ENCODE measurements at regions not wholly inside any gene's neighbourhood (a gene's known extent, or its start where the extent isn't known, plus 50 kb on each side); places are given as distances from the start of the nearest gene placed in this dataset.
"Not testable (repeated sequence)": the region's sequence is repeated elsewhere in the genome, so short reads cannot be mapped to it uniquely, and the experiment has no call there.

- DNase-seq (ENCODE audit: low spot score); ATAC-seq: not testable (repeated sequence)
Measured at GRCh38 chr16:88237761-88238415, 144.9 kb upstream of the ZNF469 start.

- DNase-seq (ENCODE audit: low spot score) (peak; percentile 73), ATAC-seq (peak; percentile 64)
Measured at GRCh38 chr16:88238732-88239274, 144.0 kb upstream of the ZNF469 start.

- peak; percentile 13 for ATAC-seq
- DNase-seq (ENCODE audit: low spot score): not testable (repeated sequence)
Measured at GRCh38 chr16:88240118-88240517, 142.6 kb upstream of the ZNF469 start.

GRCh38 chr16:88240776-88241175, 142.0 kb upstream of the ZNF469 start:
- ATAC-seq; DNase-seq (ENCODE audit: low spot score): not testable (repeated sequence)

GRCh38 chr16:88241404-88242311, 141.1 kb upstream of the ZNF469 start:
- not testable (repeated sequence) for ATAC-seq; DNase-seq (ENCODE audit: low spot score)

GRCh38 chr16:88242312-88243295, 140.2 kb upstream of the ZNF469 start:
- ATAC-seq; DNase-seq (ENCODE audit: low spot score): not testable (repeated sequence)

- DNase-seq (ENCODE audit: low spot score): not testable (repeated sequence)
Measured at GRCh38 chr16:88243921-88244320, 138.8 kb upstream of the ZNF469 start.

GRCh38 chr16:88245241-88246081, 137.3 kb upstream of the ZNF469 start:
- ATAC-seq: peak; percentile 46
- DNase-seq (ENCODE audit: low spot score): not testable (repeated sequence)

More at GRCh38 chr16:88243921-88244320, 138.8 kb upstream of the ZNF469 start:
- ATAC-seq: not testable (repeated sequence)

GRCh38 chr16:88246955-88247582, 135.7 kb upstream of the ZNF469 start:
- not testable (repeated sequence) for ATAC-seq; DNase-seq (ENCODE audit: low spot score)

GRCh38 chr16:88247583-88247966, 135.2 kb upstream of the ZNF469 start:
- DNase-seq (ENCODE audit: low spot score); ATAC-seq: not testable (repeated sequence)

- not testable (repeated sequence) for DNase-seq (ENCODE audit: low spot score)
- ATAC-seq: peak; percentile 13
Measured at GRCh38 chr16:88248761-88249160, 134.0 kb upstream of the ZNF469 start.

- not testable (repeated sequence) for DNase-seq (ENCODE audit: low spot score); ATAC-seq
Measured at GRCh38 chr16:88250381-88250780, 132.4 kb upstream of the ZNF469 start.

- ATAC-seq: not testable (repeated sequence)
Measured at GRCh38 chr16:88252057-88252794, 130.5 kb upstream of the ZNF469 start.

GRCh38 chr16:88258141-88258540, 124.6 kb upstream of the ZNF469 start:
- not testable (repeated sequence) for DNase-seq (ENCODE audit: low spot score); ATAC-seq

More at GRCh38 chr16:88252057-88252794, 130.5 kb upstream of the ZNF469 start:
- DNase-seq (ENCODE audit: low spot score): not testable (repeated sequence)

- not testable (repeated sequence) for ATAC-seq; DNase-seq (ENCODE audit: low spot score)
Measured at GRCh38 chr16:88258764-88259525, 123.8 kb upstream of the ZNF469 start.

GRCh38 chr16:88259538-88259937, 123.2 kb upstream of the ZNF469 start:
- not testable (repeated sequence) for ATAC-seq; DNase-seq (ENCODE audit: low spot score)

- not testable (repeated sequence) for DNase-seq (ENCODE audit: low spot score); ATAC-seq
Measured at GRCh38 chr16:88260146-88260545, 122.6 kb upstream of the ZNF469 start.

All from left lobe of liver (tissue), 2 donors.